Activated naive CD8-positive, alpha-beta T cell treated with anti-CD3 and anti-CD28 coated beads for 36 hours (primary cell): ENCODE measurements at regions not wholly inside any gene's neighbourhood (a gene's known extent, or its start where the extent isn't known, plus 50 kb on each side); places are given as distances from the start of the nearest gene placed in this dataset.

Experiments used
- DNase-seq: peaks from one replicate; pipeline ENCODE4 v3.0.0; 2021
- H3K27ac Mint-ChIP-seq: one replicate; pipeline ENCODE4 v1.8.0; 2022; ENCODE audit warnings: mild to moderate bottlenecking, moderate library complexity, mixed read lengths
- H3K27me3 Mint-ChIP-seq: one replicate; pipeline ENCODE4 v1.8.0; 2022; ENCODE audit warnings: mild to moderate bottlenecking, mixed read lengths
- H3K36me3 Mint-ChIP-seq: one replicate; pipeline ENCODE4 v1.8.0; 2021; ENCODE audit warnings: mild to moderate bottlenecking, mixed read lengths
- H3K4me1 Mint-ChIP-seq: one replicate; pipeline ENCODE4 v1.8.0; 2021; ENCODE audit warnings: mixed read lengths
- H3K4me3 Mint-ChIP-seq: one replicate; pipeline ENCODE4 v1.8.0; 2022; ENCODE audit warnings: mild to moderate bottlenecking, moderate library complexity, mixed read lengths
- H3K9me3 Mint-ChIP-seq: one replicate; pipeline ENCODE4 v1.8.0; 2022; ENCODE audit warnings: mixed read lengths

GRCh38 chr1:108057541-108057940, 92.6 kb upstream of the VAV3 start:
- Mint-ChIP-seq H3K27me3 (no peaks in the 10 kb centered on the region), H3K36me3 (peaks cover 2% of the 10 kb centered on the region), H3K27ac (no peak overlapping the region), H3K9me3 (peaks cover 6% of the 10 kb centered on the region), H3K4me1 (peaks cover 2% of the 10 kb centered on the region), H3K4me3 (no peak overlapping the region)
- no peak for DNase-seq

- H3K27me3 Mint-ChIP-seq, result no peaks in the 10 kb centered on the region
- peaks cover under 1% of the 10 kb centered on the region for H3K36me3 Mint-ChIP-seq
- no peak overlapping the region for H3K27ac Mint-ChIP-seq
- H3K4me1 Mint-ChIP-seq, result peaks cover 2% of the 10 kb centered on the region
- no peak overlapping the region for H3K4me3 Mint-ChIP-seq
- DNase-seq, result no peak
- H3K9me3 Mint-ChIP-seq, result peaks cover 3% of the 10 kb centered on the region
Observed at GRCh38 chr1:108056436-108056990, 91.5 kb upstream of the VAV3 start.

- H3K36me3 Mint-ChIP-seq, result no peaks in the 10 kb centered on the region
- H3K27me3 Mint-ChIP-seq, result no peaks in the 10 kb centered on the region
- no peak overlapping the region for H3K27ac Mint-ChIP-seq
- H3K4me3 Mint-ChIP-seq, result no peak overlapping the region
- peaks cover 10% of the 10 kb centered on the region for H3K4me1 Mint-ChIP-seq
- DNase-seq, result no peak
- peaks cover 3% of the 10 kb centered on the region for H3K9me3 Mint-ChIP-seq
Observed at GRCh38 chr1:108055387-108055786, 90.4 kb upstream of the VAV3 start.

- no peak for DNase-seq
- Mint-ChIP-seq H3K4me1 (peaks cover 20% of the 10 kb centered on the region), H3K27me3 (no peaks in the 10 kb centered on the region), H3K4me3 (no peak overlapping the region), H3K9me3 (peaks cover 2% of the 10 kb centered on the region), H3K36me3 (no peaks in the 10 kb centered on the region), H3K27ac (no peak overlapping the region)
Observed at GRCh38 chr1:108054396-108054795, 89.4 kb upstream of the VAV3 start.

GRCh38 chr1:108053270-108054013, 88.5 kb upstream of the VAV3 start:
- no peaks in the 10 kb centered on the region for H3K27me3 Mint-ChIP-seq
- H3K4me1 Mint-ChIP-seq, result peaks cover 27% of the 10 kb centered on the region
- no peak overlapping the region for H3K27ac Mint-ChIP-seq
- DNase-seq, result no peak
- peaks cover 2% of the 10 kb centered on the region for H3K9me3 Mint-ChIP-seq
- H3K4me3 Mint-ChIP-seq, result no peak overlapping the region
- H3K36me3 Mint-ChIP-seq, result peaks cover 2% of the 10 kb centered on the region

- peaks cover 27% of the 10 kb centered on the region for H3K4me1 Mint-ChIP-seq
- peaks cover 2% of the 10 kb centered on the region for H3K9me3 Mint-ChIP-seq
- no peak overlapping the region for H3K4me3 Mint-ChIP-seq
- H3K27me3 Mint-ChIP-seq, result no peaks in the 10 kb centered on the region
- peaks cover 3% of the 10 kb centered on the region for H3K36me3 Mint-ChIP-seq
- H3K27ac Mint-ChIP-seq, result no peak overlapping the region
- DNase-seq, result no peak
Observed at GRCh38 chr1:108051631-108052377, 86.8 kb upstream of the VAV3 start.

GRCh38 chr1:108050911-108051629, 86.1 kb upstream of the VAV3 start:
- DNase-seq, result no peak
- Mint-ChIP-seq H3K9me3 (peaks cover 2% of the 10 kb centered on the region), H3K4me3 (no peak overlapping the region), H3K27me3 (no peaks in the 10 kb centered on the region), H3K36me3 (peaks cover 3% of the 10 kb centered on the region), H3K27ac (no peak overlapping the region), H3K4me1 (peaks cover 27% of the 10 kb centered on the region)

GRCh38 chr1:108050158-108050557, 85.2 kb upstream of the VAV3 start:
- peaks cover 3% of the 10 kb centered on the region for H3K36me3 Mint-ChIP-seq
- peaks cover 2% of the 10 kb centered on the region for H3K9me3 Mint-ChIP-seq
- no peak overlapping the region for H3K4me3 Mint-ChIP-seq
- DNase-seq, result no peak
- peaks cover 30% of the 10 kb centered on the region for H3K4me1 Mint-ChIP-seq
- H3K27me3 Mint-ChIP-seq, result no peaks in the 10 kb centered on the region
- H3K27ac Mint-ChIP-seq, result no peak overlapping the region

- Mint-ChIP-seq H3K27ac (no peak overlapping the region), H3K27me3 (no peaks in the 10 kb centered on the region), H3K4me3 (no peak overlapping the region), H3K36me3 (peaks cover 3% of the 10 kb centered on the region), H3K4me1 (peaks cover 38% of the 10 kb centered on the region), H3K9me3 (peaks cover 2% of the 10 kb centered on the region)
- peak; percentile 27 for DNase-seq
Observed at GRCh38 chr1:108049178-108049819, 84.3 kb upstream of the VAV3 start.

- Mint-ChIP-seq H3K9me3 (peaks cover 2% of the 10 kb centered on the region), H3K36me3 (peaks cover 3% of the 10 kb centered on the region)
Observed at GRCh38 chr1:108048301-108049177, 83.6 kb upstream of the VAV3 start.

GRCh38 chr1:108047085-108047484, 82.1 kb upstream of the VAV3 start:
- DNase-seq, result no peak
- Mint-ChIP-seq H3K4me3 (no peak overlapping the region), H3K9me3 (peaks cover 6% of the 10 kb centered on the region), H3K36me3 (peaks cover 3% of the 10 kb centered on the region), H3K27me3 (no peaks in the 10 kb centered on the region), H3K4me1 (peaks cover 50% of the 10 kb centered on the region), H3K27ac (no peak overlapping the region)

More at GRCh38 chr1:108048301-108049177, 83.6 kb upstream of the VAV3 start:
- no peak overlapping the region for H3K4me3 Mint-ChIP-seq
- H3K27me3 Mint-ChIP-seq, result no peaks in the 10 kb centered on the region
- peaks cover 43% of the 10 kb centered on the region for H3K4me1 Mint-ChIP-seq
- H3K27ac Mint-ChIP-seq, result no peak overlapping the region
- no peak for DNase-seq

- H3K4me3 Mint-ChIP-seq, result no peak overlapping the region
- H3K36me3 Mint-ChIP-seq, result peaks cover 8% of the 10 kb centered on the region
- H3K27ac Mint-ChIP-seq, result no peak overlapping the region
- peaks cover 56% of the 10 kb centered on the region for H3K4me1 Mint-ChIP-seq
- H3K27me3 Mint-ChIP-seq, result no peaks in the 10 kb centered on the region
- no peak for DNase-seq
- H3K9me3 Mint-ChIP-seq, result peaks cover 8% of the 10 kb centered on the region
Observed at GRCh38 chr1:108046026-108046425, 81.0 kb upstream of the VAV3 start.

GRCh38 chr1:108045460-108045859, 80.5 kb upstream of the VAV3 start:
- Mint-ChIP-seq H3K36me3 (peaks cover 8% of the 10 kb centered on the region), H3K4me3 (no peak overlapping the region), H3K27ac (no peak overlapping the region), H3K4me1 (peaks cover 50% of the 10 kb centered on the region), H3K27me3 (no peaks in the 10 kb centered on the region), H3K9me3 (peaks cover 8% of the 10 kb centered on the region)
- no peak for DNase-seq

GRCh38 chr1:108044318-108044717, 79.3 kb upstream of the VAV3 start:
- Mint-ChIP-seq H3K36me3 (peaks cover 8% of the 10 kb centered on the region), H3K27me3 (no peaks in the 10 kb centered on the region), H3K4me1 (peaks cover 39% of the 10 kb centered on the region), H3K4me3 (no peak overlapping the region), H3K9me3 (peaks cover 8% of the 10 kb centered on the region), H3K27ac (no peak overlapping the region)
- no peak for DNase-seq
